ENCODE measurements at regions not wholly inside any gene's neighbourhood (a gene's known extent, or its start where the extent isn't known, plus 50 kb on each side); places are given as distances from the start of the nearest gene placed in this dataset.

DNA sequence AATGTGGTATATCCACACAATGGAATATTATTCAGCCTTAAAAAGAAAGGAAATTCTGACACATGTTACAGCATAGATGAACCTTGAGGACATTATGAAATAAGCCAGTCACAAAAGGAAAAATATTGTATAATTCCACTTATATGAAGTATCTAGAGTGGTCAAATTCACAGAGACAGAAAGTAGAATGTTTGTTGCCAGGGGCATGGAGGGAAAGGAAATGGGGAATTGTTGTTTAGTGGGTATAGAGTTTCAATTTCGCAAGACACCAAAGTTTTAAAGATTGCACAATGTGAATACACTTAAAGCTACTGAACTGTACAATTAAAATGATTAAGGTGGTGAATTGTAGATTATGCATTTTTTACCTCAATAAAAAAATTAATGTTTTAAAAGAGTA, 92.9 kb downstream of the TXNL1 start:
- Histone ChIP-seq H3F3A (ENCODE audit: control insufficient read depth, insufficient read depth) (no peaks in the 10 kb centered on the region), H3K9me2 (replicated peaks; ENCODE audit: control insufficient read depth, low read length) (no peaks in the 10 kb centered on the region; the same call in 1 of the 2 replicates), H3K4me2 (ENCODE audit: low read length) (no peak overlapping the region), H3K27me3 (ENCODE audit: control insufficient read depth, low read length) (no peaks in the 10 kb centered on the region), H3K79me2 (ENCODE audit: control insufficient read depth, low read length) (no peaks in the 10 kb centered on the region), H3K27ac (ENCODE audit: low read depth, low read length) (no peak overlapping the region), H3K9me3 (ENCODE audit: control insufficient read depth, insufficient read depth, low read length) (no peaks in the 10 kb centered on the region), H3K4me3 (ENCODE audit: low read length) (no peak overlapping the region), H3K36me3 (ENCODE audit: control insufficient read depth, low read length) (no peaks in the 10 kb centered on the region), H3K4me1 (ENCODE audit: control insufficient read depth, low read length) (no peaks in the 10 kb centered on the region), H4K20me1 (ENCODE audit: control insufficient read depth, insufficient read depth, low read depth, low read length) (no peaks in the 10 kb centered on the region)
- TF ChIP-seq, protein P1, sequence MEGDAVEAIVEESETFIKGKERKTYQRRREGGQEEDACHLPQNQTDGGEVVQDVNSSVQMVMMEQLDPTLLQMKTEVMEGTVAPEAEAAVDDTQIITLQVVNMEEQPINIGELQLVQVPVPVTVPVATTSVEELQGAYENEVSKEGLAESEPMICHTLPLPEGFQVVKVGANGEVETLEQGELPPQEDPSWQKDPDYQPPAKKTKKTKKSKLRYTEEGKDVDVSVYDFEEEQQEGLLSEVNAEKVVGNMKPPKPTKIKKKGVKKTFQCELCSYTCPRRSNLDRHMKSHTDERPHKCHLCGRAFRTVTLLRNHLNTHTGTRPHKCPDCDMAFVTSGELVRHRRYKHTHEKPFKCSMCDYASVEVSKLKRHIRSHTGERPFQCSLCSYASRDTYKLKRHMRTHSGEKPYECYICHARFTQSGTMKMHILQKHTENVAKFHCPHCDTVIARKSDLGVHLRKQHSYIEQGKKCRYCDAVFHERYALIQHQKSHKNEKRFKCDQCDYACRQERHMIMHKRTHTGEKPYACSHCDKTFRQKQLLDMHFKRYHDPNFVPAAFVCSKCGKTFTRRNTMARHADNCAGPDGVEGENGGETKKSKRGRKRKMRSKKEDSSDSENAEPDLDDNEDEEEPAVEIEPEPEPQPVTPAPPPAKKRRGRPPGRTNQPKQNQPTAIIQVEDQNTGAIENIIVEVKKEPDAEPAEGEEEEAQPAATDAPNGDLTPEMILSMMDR (IDR thresholded peaks at IDR 0.05; ENCODE audit: low read depth, low read length, poor library complexity, severe bottlenecking) = no peak
- TF ChIP-seq EZH2phosphoT487 (IDR thresholded peaks at IDR 0.05; ENCODE audit: borderline replicate concordance, low read length) = no peak

DNA sequence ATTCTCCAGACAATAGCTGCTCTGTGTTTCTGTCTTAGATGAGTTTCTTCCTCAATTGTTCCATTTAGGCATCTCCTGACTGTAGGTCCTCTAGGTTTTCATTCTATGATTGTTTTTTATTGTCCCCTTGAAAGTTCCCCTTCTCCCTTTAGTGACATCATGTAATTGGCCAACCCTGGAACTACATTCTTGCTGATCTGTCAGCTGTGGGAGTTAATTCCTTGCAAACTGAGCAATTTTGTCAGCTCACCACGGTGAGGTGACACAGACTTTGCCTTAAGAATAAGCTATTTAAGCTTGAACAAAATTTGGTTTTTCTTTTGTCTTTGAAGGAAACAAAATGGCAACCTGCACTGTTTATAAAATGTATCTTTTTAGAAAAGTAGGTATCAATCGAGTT, 95.9 kb downstream of the TXNL1 start:
- H3K27me3 ChIP-seq (ENCODE audit: control insufficient read depth, low read length) = no peaks in the 10 kb centered on the region
- H3K4me3 ChIP-seq (ENCODE audit: low read length) = no peak overlapping the region
- no peaks in the 10 kb centered on the region for H3F3A ChIP-seq (ENCODE audit: control insufficient read depth, insufficient read depth)
- H3K9me3 ChIP-seq (ENCODE audit: control insufficient read depth, insufficient read depth, low read length) = no peaks in the 10 kb centered on the region
- H3K4me2 ChIP-seq (ENCODE audit: low read length) = no peak overlapping the region
- no peaks in the 10 kb centered on the region for H4K20me1 ChIP-seq (ENCODE audit: control insufficient read depth, insufficient read depth, low read depth, low read length)
- TF ChIP-seq, protein P1 (IDR thresholded peaks at IDR 0.05; ENCODE audit: low read depth, low read length, poor library complexity, severe bottlenecking) = no peak
- TF ChIP-seq EZH2phosphoT487 (IDR thresholded peaks at IDR 0.05; ENCODE audit: borderline replicate concordance, low read length) = no peak
- H3K9me2 ChIP-seq (replicated peaks; ENCODE audit: control insufficient read depth, low read length) = no peaks in the 10 kb centered on the region
- H3K4me1 ChIP-seq (ENCODE audit: control insufficient read depth, low read length) = no peaks in the 10 kb centered on the region
- H3K27ac ChIP-seq (ENCODE audit: low read depth, low read length) = no peak overlapping the region
- no peaks in the 10 kb centered on the region for H3K79me2 ChIP-seq (ENCODE audit: control insufficient read depth, low read length)
- no peaks in the 10 kb centered on the region for H3K36me3 ChIP-seq (ENCODE audit: control insufficient read depth, low read length)

DNA sequence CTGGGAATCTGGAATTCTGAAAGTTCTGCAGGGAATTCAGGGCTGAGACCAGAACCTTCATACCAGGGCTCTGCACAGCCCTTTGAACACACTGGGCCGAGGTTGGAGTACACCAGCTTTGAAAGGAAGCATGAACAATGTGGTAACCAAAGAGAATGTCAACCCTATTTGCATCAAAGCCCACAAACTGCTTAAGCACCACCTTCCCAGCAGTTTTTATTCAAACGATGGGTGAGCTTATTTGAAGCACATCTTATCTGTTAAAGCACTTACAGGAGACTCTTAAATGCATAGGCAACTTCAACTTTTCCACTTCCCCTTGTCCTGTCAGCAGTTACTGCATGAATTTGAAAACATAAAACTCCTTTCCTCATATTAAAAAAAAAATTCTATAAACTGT, 96.6 kb downstream of the TXNL1 start:
- no peaks in the 10 kb centered on the region for H3K9me3 ChIP-seq (ENCODE audit: control insufficient read depth, insufficient read depth, low read length)
- TF ChIP-seq EZH2phosphoT487 (IDR thresholded peaks at IDR 0.05; ENCODE audit: borderline replicate concordance, low read length) = no peak
- TF ChIP-seq, protein P1 (IDR thresholded peaks at IDR 0.05; ENCODE audit: low read depth, low read length, poor library complexity, severe bottlenecking) = no peak
- H3K79me2 ChIP-seq (ENCODE audit: control insufficient read depth, low read length) = no peaks in the 10 kb centered on the region
- H3K27me3 ChIP-seq (ENCODE audit: control insufficient read depth, low read length) = no peaks in the 10 kb centered on the region
- no peak overlapping the region for H3K27ac ChIP-seq (ENCODE audit: low read depth, low read length)
- no peaks in the 10 kb centered on the region for H4K20me1 ChIP-seq (ENCODE audit: control insufficient read depth, insufficient read depth, low read depth, low read length)
- H3K9me2 ChIP-seq (replicated peaks; ENCODE audit: control insufficient read depth, low read length) = no peaks in the 10 kb centered on the region
- no peaks in the 10 kb centered on the region for H3K36me3 ChIP-seq (ENCODE audit: control insufficient read depth, low read length)
- H3K4me1 ChIP-seq (ENCODE audit: control insufficient read depth, low read length) = no peaks in the 10 kb centered on the region
- no peak overlapping the region for H3K4me3 ChIP-seq (ENCODE audit: low read length)
- no peak overlapping the region for H3K4me2 ChIP-seq (ENCODE audit: low read length)
- H3F3A ChIP-seq (ENCODE audit: control insufficient read depth, insufficient read depth) = no peaks in the 10 kb centered on the region

DNA sequence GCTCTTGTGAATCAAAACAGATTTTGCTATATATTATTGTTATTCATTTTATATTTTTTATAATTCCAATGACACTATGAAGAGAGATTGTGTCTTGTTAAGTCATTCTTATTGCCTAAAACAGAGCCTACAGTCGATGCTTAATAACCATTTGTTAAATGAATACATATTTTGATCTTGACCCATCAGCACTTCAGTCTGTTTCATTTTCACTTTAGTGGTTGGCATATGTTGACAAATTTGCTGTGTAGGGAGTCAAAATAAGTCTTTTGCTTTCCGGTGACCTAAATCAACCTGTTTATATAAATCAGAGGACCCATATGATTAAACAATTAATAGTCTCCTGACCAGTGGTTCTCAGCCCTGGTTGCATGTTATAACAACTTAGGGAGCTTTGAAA, 97.1 kb downstream of the TXNL1 start:
- Histone ChIP-seq H4K20me1 (ENCODE audit: control insufficient read depth, insufficient read depth, low read depth, low read length) (no peaks in the 10 kb centered on the region), H3K4me1 (ENCODE audit: control insufficient read depth, low read length) (no peaks in the 10 kb centered on the region), H3K9me3 (ENCODE audit: control insufficient read depth, insufficient read depth, low read length) (no peaks in the 10 kb centered on the region), H3K4me3 (ENCODE audit: low read length) (no peak overlapping the region), H3K36me3 (ENCODE audit: control insufficient read depth, low read length) (no peaks in the 10 kb centered on the region), H3K4me2 (ENCODE audit: low read length) (no peak overlapping the region), H3K27ac (ENCODE audit: low read depth, low read length) (no peak overlapping the region), H3K79me2 (ENCODE audit: control insufficient read depth, low read length) (no peaks in the 10 kb centered on the region), H3K27me3 (ENCODE audit: control insufficient read depth, low read length) (no peaks in the 10 kb centered on the region), H3F3A (ENCODE audit: control insufficient read depth, insufficient read depth) (no peaks in the 10 kb centered on the region), H3K9me2 (replicated peaks; ENCODE audit: control insufficient read depth, low read length) (no peaks in the 10 kb centered on the region)
- TF ChIP-seq EZH2phosphoT487 (IDR thresholded peaks at IDR 0.05; ENCODE audit: borderline replicate concordance, low read length) = no peak
- TF ChIP-seq, protein P1 (IDR thresholded peaks at IDR 0.05; ENCODE audit: low read depth, low read length, poor library complexity, severe bottlenecking) = no peak
